ENCODE measurements at regions not wholly inside any gene's neighbourhood (a gene's known extent, or its start where the extent isn't known, plus 50 kb on each side); places are given as distances from the start of the nearest gene placed in this dataset.
"Not testable (repeated sequence)": the region's sequence is repeated elsewhere in the genome, so short reads cannot be mapped to it uniquely, and the experiment has no call there.

DNA sequence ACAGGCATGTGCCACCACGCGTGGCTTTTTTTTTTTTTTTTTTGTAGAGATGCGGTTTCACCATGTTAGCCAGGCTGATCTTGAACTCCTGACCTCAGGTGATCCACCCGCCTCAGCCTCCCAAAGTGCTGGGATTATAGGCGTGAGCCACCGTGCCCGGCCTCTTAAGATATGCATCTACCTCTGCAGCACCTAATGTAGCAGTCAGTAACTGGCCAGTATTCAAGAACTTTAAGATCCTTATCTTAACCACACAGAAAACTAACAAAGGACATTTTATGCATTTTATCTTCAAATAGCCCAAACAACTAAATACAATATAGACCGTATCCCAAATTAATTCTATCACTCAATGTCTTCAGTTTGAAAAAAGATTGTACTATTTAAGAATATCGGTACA is 618.7 kb downstream of the TLE1 start:
- no peaks in the 10 kb centered on the region for H3K27me3 ChIP-seq (ENCODE audit: control insufficient read depth, insufficient read depth, low read length)
- no peaks in the 10 kb centered on the region for H3K9me3 ChIP-seq (ENCODE audit: control insufficient read depth, insufficient read depth, low read length)
- H3K9ac ChIP-seq (ENCODE audit: low read depth, low read length): no peak overlapping the region
- H3K27ac ChIP-seq (ENCODE audit: low read depth, low read length): no peak overlapping the region
- no peaks in the 10 kb centered on the region for H3K36me3 ChIP-seq (ENCODE audit: control insufficient read depth, insufficient read depth, low read length)
- H3K4me1 ChIP-seq (ENCODE audit: control insufficient read depth, insufficient read depth, low read length): no peaks in the 10 kb centered on the region
- no peak overlapping the region for H3K4me3 ChIP-seq (ENCODE audit: low read depth, low read length)

DNA sequence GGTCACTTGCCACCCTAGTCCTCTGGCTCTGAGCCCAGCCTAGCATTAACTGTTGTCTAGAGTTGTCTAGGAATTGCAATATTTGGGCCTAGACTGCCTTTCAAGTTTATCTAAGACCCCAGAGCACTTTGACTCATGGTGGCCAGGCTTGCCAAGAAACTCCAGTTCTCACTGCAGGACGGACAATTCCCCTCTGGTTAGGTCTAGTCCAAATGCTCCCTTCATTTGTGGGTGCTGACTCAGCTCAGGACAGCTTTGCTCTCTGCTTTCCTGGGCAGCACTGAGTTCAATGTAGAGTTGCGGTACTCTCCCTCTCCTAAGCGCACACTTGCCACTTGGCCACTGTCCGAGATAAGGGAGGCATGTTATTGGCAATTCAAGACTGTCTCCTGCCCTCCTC is 619.4 kb downstream of the TLE1 start:
- no peaks in the 10 kb centered on the region for H3K9me3 ChIP-seq (ENCODE audit: control insufficient read depth, insufficient read depth, low read length)
- no peak overlapping the region for H3K4me3 ChIP-seq (ENCODE audit: low read depth, low read length)
- no peak overlapping the region for H3K9ac ChIP-seq (ENCODE audit: low read depth, low read length)
- H3K27me3 ChIP-seq (ENCODE audit: control insufficient read depth, insufficient read depth, low read length): no peaks in the 10 kb centered on the region
- H3K27ac ChIP-seq (ENCODE audit: low read depth, low read length): no peak overlapping the region
- H3K36me3 ChIP-seq (ENCODE audit: control insufficient read depth, insufficient read depth, low read length): no peaks in the 10 kb centered on the region
- no peaks in the 10 kb centered on the region for H3K4me1 ChIP-seq (ENCODE audit: control insufficient read depth, insufficient read depth, low read length)

DNA sequence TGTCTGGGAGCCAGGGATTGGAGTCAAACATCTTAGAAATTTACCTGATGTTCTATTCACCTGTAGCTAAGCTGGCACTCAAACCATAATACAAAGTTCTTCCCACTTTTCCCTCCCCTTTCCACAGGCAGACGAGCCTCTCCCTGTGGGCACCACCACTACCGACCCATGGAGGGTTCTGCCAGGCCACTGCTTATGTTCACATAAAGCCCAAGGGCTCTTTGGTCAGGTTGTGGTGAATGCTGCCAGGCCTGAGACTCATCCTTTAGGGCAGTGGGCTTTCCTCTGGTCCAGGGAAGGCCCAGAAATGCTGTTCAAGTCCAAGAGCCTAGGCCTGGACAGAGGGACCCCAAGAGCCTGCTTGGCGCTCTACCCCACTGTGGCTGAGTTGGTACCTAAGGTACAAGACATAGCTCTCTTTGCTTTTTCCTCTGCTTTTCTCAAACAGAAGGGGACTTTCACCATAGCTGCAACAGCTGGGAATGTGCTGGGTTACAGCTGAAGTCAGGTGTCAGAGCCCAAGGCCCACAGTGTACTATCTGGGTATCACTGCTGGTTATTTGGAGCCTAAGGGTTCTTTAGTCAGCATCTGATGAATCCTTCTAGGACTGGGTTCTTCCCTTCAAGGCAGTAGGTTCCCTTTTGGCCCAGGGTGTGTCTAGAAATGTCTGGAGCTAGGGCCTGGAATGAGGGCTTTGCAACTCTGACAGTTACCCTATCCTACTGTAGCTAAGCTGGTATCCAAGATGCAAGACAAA is 620.1 kb downstream of the TLE1 start:
- no peaks in the 10 kb centered on the region for H3K4me1 ChIP-seq (ENCODE audit: control insufficient read depth, insufficient read depth, low read length)

DNA sequence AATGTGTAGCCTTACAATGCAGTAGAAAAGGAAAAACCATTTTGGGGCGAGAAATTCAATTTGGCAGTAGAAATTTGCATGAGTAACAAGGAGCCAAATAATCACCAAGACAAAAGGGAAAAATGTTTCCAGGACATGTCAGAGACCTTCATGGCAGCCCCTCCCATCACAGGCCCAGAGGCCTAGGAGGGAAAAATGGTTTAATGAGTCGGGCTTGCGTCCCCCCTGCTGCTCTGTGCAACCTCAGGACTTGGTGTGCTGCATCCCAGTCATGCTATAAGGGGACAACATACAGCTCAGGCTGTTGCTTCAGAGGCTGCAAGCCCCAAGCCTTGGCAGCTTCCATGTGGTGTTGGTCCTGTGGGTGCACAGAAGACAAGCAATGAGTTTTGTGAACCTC is 626.4 kb downstream of the TLE1 start:
- H3K27ac ChIP-seq (ENCODE audit: low read depth, low read length); H3K9ac ChIP-seq (ENCODE audit: low read depth, low read length); H3K27me3 ChIP-seq (ENCODE audit: control insufficient read depth, insufficient read depth, low read length); H3K4me3 ChIP-seq (ENCODE audit: low read depth, low read length); H3K36me3 ChIP-seq (ENCODE audit: control insufficient read depth, insufficient read depth, low read length); H3K4me1 ChIP-seq (ENCODE audit: control insufficient read depth, insufficient read depth, low read length): not testable (repeated sequence)
- H3K9me3 ChIP-seq (ENCODE audit: control insufficient read depth, insufficient read depth, low read length): peaks cover 17% of the 10 kb centered on the region

More for the DNA sequence above, 620.1 kb downstream of the TLE1 start:
- Histone ChIP-seq H3K9me3 (ENCODE audit: control insufficient read depth, insufficient read depth, low read length) (no peaks in the 10 kb centered on the region; the same call in 1 of the 2 replicates), H3K27me3 (ENCODE audit: control insufficient read depth, insufficient read depth, low read length) (no peaks in the 10 kb centered on the region), H3K36me3 (ENCODE audit: control insufficient read depth, insufficient read depth, low read length) (no peaks in the 10 kb centered on the region), H3K9ac (ENCODE audit: low read depth, low read length) (no peak overlapping the region), H3K27ac (ENCODE audit: low read depth, low read length) (no peak overlapping the region), H3K4me3 (ENCODE audit: low read depth, low read length) (no peak overlapping the region)

DNA sequence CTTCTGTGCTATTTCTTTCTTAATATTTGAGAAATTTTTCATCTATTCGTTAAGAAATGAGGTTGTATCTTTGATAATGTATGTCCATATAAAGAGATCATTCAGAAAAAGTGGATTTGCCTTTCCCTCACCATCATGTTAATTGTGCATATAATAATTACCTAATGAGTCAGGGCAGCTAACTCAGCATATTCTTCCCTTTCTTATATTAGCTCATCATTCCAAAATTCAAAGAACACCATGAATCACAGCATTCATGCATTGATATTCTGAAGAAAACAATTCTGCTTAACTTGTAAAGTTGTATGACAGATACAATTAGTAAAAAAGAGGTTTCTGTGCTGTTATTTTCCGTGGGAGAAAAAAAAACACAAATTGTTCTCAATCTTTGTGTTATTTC is 630.6 kb downstream of the TLE1 start:
- H3K36me3 ChIP-seq (ENCODE audit: control insufficient read depth, insufficient read depth, low read length): no peaks in the 10 kb centered on the region
- H3K9me3 ChIP-seq (ENCODE audit: control insufficient read depth, insufficient read depth, low read length): peaks cover 14% of the 10 kb centered on the region
- no peak overlapping the region for H3K9ac ChIP-seq (ENCODE audit: low read depth, low read length)
- no peak overlapping the region for H3K4me3 ChIP-seq (ENCODE audit: low read depth, low read length)
- H3K27ac ChIP-seq (ENCODE audit: low read depth, low read length): no peak overlapping the region
- H3K4me1 ChIP-seq (ENCODE audit: control insufficient read depth, insufficient read depth, low read length): no peaks in the 10 kb centered on the region
- H3K27me3 ChIP-seq (ENCODE audit: control insufficient read depth, insufficient read depth, low read length): no peaks in the 10 kb centered on the region

DNA sequence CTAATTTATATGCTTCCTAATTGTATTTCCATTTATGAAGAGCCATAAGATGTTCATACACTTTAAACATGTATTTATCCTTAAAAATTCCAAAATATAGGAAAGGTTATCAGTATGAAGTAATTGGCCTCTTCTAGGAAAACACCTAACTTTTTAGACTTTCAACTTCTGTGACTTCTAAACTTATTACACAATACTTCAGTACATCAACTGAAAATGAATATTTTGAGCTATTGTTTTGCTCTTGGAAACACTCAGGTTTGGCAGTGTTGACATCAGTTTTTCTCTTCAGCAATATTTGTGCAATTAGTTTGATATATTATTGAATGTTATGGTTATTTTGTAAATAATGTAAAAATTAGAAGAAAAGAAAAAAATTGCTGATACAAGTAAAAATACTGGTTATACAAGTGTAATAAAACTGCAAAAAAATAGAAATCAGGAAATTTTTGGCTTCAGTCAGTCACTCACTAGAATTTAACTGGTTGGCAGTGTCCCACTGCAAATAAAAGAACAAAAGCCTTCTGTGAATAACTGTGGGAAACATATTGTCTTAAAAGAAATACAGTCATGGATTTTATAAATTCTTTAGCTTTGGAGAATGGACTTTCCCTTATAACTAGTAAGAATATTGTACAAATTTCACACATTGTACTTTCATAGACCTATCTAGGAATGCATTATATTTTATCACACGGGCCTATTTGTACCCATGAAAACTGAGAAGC is 635.9 kb downstream of the TLE1 start:
- H3K4me3 ChIP-seq (ENCODE audit: low read depth, low read length): no peak overlapping the region
- no peak overlapping the region for H3K9ac ChIP-seq (ENCODE audit: low read depth, low read length)
- H3K9me3 ChIP-seq (ENCODE audit: control insufficient read depth, insufficient read depth, low read length): no peaks in the 10 kb centered on the region
- no peaks in the 10 kb centered on the region for H3K4me1 ChIP-seq (ENCODE audit: control insufficient read depth, insufficient read depth, low read length)
- H3K27me3 ChIP-seq (ENCODE audit: control insufficient read depth, insufficient read depth, low read length): no peaks in the 10 kb centered on the region
- no peaks in the 10 kb centered on the region for H3K36me3 ChIP-seq (ENCODE audit: control insufficient read depth, insufficient read depth, low read length)
- H3K27ac ChIP-seq (ENCODE audit: low read depth, low read length): no peak overlapping the region

DNA sequence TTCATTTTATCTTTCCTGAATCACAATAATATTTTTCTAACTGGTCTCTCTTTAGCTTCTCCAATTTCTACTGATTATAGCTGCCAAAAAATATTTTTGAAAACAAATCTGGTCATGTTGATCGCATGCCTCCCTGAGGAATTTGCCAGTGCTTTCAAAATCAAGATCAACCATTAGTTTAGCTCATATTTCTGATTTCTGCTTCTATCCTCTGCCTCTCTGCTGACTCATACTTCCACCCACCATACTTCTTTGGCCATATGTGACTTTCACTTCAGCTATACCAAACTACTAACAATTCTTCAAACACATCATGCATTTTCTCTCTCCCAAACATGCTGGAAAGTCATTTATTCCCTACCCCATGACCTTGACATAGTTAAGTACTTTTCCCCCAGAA is 636.5 kb downstream of the TLE1 start:
- no peaks in the 10 kb centered on the region for H3K27me3 ChIP-seq (ENCODE audit: control insufficient read depth, insufficient read depth, low read length)
- H3K9ac ChIP-seq (ENCODE audit: low read depth, low read length): no peak overlapping the region
- no peaks in the 10 kb centered on the region for H3K36me3 ChIP-seq (ENCODE audit: control insufficient read depth, insufficient read depth, low read length)

DNA sequence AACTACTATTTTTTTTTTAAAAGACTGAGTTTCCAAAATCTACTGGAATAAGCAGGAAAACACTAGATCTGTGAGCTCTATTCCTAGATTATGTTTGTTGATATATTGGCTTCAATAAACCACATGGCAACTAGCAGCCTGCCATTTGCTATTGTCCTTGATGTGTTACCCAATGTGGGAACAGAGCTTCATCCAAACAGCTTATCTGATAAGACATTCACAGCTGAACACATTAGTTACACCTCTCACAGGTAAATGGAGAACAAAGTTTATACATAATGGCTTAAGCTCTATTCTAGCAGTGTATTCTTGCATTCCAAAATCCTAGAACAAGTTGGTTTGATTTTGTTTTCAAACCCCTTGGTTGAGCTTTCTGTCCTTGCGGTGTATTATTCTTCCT is 642.1 kb downstream of the TLE1 start:
- no peak overlapping the region for H3K4me3 ChIP-seq (ENCODE audit: low read depth, low read length)
- no peaks in the 10 kb centered on the region for H3K9me3 ChIP-seq (ENCODE audit: control insufficient read depth, insufficient read depth, low read length)
- H3K27ac ChIP-seq (ENCODE audit: low read depth, low read length): no peak overlapping the region
- no peaks in the 10 kb centered on the region for H3K4me1 ChIP-seq (ENCODE audit: control insufficient read depth, insufficient read depth, low read length)
- no peak overlapping the region for H3K9ac ChIP-seq (ENCODE audit: low read depth, low read length)
- H3K36me3 ChIP-seq (ENCODE audit: control insufficient read depth, insufficient read depth, low read length): no peaks in the 10 kb centered on the region
- no peaks in the 10 kb centered on the region for H3K27me3 ChIP-seq (ENCODE audit: control insufficient read depth, insufficient read depth, low read length)

More for the DNA sequence above, 636.5 kb downstream of the TLE1 start:
- H3K4me3 ChIP-seq (ENCODE audit: low read depth, low read length): no peak overlapping the region
- H3K4me1 ChIP-seq (ENCODE audit: control insufficient read depth, insufficient read depth, low read length): no peaks in the 10 kb centered on the region
- H3K27ac ChIP-seq (ENCODE audit: low read depth, low read length): no peak overlapping the region
- H3K9me3 ChIP-seq (ENCODE audit: control insufficient read depth, insufficient read depth, low read length): no peaks in the 10 kb centered on the region

DNA sequence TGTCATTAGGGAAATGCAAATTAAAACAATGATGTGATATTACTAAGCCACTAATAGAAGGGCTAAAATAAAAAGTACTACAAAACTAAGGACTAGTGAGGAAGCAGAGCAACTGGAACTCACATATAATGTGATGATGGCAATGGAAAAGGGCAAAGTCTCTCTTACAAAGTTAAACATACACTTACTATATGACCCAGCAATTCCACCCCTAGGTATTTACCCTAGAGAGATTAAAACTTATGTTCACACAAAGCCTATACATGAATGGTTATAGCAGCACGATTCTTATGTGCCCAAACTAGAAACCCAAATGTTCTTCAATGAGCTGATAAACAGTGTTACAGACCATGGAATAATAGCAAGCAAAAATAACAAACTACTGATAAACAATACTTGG is 643.7 kb downstream of the TLE1 start:
- H3K9ac ChIP-seq (ENCODE audit: low read depth, low read length): no peak overlapping the region
- no peaks in the 10 kb centered on the region for H3K9me3 ChIP-seq (ENCODE audit: control insufficient read depth, insufficient read depth, low read length)
- no peaks in the 10 kb centered on the region for H3K27me3 ChIP-seq (ENCODE audit: control insufficient read depth, insufficient read depth, low read length)
- H3K27ac ChIP-seq (ENCODE audit: low read depth, low read length): no peak overlapping the region
- no peaks in the 10 kb centered on the region for H3K4me1 ChIP-seq (ENCODE audit: control insufficient read depth, insufficient read depth, low read length)
- H3K4me3 ChIP-seq (ENCODE audit: low read depth, low read length): no peak overlapping the region
- no peaks in the 10 kb centered on the region for H3K36me3 ChIP-seq (ENCODE audit: control insufficient read depth, insufficient read depth, low read length)

DNA sequence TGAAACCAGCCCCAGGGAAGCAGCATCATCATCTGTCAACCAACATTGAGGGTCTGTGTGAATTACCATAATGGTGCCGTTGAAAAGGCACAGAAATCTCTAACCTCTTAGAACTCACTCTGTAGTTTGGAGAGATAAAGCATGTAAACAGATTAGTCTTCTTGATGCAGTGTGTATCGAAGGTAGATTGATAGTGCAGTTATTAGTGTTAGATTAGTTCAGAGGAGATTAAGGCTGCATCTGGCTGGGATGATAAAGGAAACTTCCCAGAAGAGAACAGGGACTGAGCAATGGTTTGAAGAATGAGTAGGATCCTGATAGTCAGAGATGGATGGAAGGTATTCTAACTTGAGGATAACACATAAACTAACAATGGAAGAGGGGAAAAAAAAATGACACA is 651.5 kb downstream of the TLE1 start:
- Histone ChIP-seq H3K4me3 (ENCODE audit: low read depth, low read length) (no peak overlapping the region), H3K27ac (ENCODE audit: low read depth, low read length) (no peak overlapping the region), H3K9ac (ENCODE audit: low read depth, low read length) (no peak overlapping the region), H3K27me3 (ENCODE audit: control insufficient read depth, insufficient read depth, low read length) (no peaks in the 10 kb centered on the region), H3K9me3 (ENCODE audit: control insufficient read depth, insufficient read depth, low read length) (no peaks in the 10 kb centered on the region), H3K36me3 (ENCODE audit: control insufficient read depth, insufficient read depth, low read length) (no peaks in the 10 kb centered on the region), H3K4me1 (ENCODE audit: control insufficient read depth, insufficient read depth, low read length) (no peaks in the 10 kb centered on the region)

DNA sequence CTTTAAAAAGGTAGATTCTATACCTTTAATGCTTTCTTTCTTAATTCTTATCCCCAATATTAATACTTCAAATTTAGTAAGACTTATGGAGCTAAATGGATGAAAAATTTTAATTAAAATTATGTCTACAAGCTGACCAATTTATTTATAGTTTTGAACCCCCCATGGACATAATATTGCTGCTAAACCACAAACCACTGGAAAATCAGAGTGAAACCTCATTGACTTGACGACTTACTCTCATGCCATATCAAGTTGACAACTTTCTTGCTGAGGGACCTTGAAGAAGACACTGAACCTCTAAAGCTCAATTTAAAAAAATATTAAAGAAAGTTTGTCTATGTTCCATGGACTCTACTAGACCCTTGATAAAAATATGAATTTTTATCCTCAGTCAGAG is 653.7 kb downstream of the TLE1 start:
- Histone ChIP-seq H3K9ac (ENCODE audit: low read depth, low read length) (no peak overlapping the region), H3K36me3 (ENCODE audit: control insufficient read depth, insufficient read depth, low read length) (no peaks in the 10 kb centered on the region), H3K4me1 (ENCODE audit: control insufficient read depth, insufficient read depth, low read length) (0 out of 2 replicates have a peak, but pooled peaks cover 5% of the 10 kb centered on the region), H3K4me3 (ENCODE audit: low read depth, low read length) (no peak overlapping the region), H3K9me3 (ENCODE audit: control insufficient read depth, insufficient read depth, low read length) (no peaks in the 10 kb centered on the region), H3K27me3 (ENCODE audit: control insufficient read depth, insufficient read depth, low read length) (no peaks in the 10 kb centered on the region), H3K27ac (ENCODE audit: low read depth, low read length) (no peak overlapping the region)
